ENCODE measurements at regions not wholly inside any gene's neighbourhood (a gene's known extent, or its start where the extent isn't known, plus 50 kb on each side); places are given as distances from the start of the nearest gene placed in this dataset.
"Not testable (repeated sequence)": the region's sequence is repeated elsewhere in the genome, so short reads cannot be mapped to it uniquely, and the experiment has no call there.

GRCh38 chr2:208726242-208726641 is 319.6 kb downstream of the PTH2R start:
- no peak for TF ChIP-seq CTCF (IDR thresholded peaks at IDR 0.05; ENCODE audit: low read depth, low read length)
- DNase-seq (ENCODE audit: extremely low read depth, low read depth): no peak

- not testable (repeated sequence) for DNase-seq (ENCODE audit: extremely low read depth, low read depth)
These were observed 345.2 kb downstream of the PTH2R start for GRCh38 chr2:208751663-208752415.

DNA sequence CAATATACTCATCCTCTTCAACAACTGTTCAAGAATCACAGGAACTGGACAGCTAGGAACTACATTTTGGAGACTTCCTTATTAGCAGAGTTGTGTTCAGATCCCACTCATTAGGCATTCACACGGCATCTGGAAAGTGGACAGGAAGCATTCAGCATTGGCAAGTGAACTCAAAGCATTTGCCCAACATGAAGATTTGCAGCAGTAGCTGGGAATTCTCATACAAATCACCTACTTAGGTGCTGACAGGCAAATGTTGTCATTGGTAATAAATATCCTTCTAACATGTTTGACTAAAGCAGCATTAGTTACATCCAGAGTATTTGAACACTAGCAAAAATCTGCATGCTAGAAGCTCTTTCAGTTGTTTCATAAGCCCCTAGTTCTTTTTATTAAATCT is 350.8 kb downstream of the PTH2R start:
- no peak for TF ChIP-seq CTCF (IDR thresholded peaks at IDR 0.05; ENCODE audit: low read depth, low read length)
- no peak for DNase-seq (ENCODE audit: extremely low read depth, low read depth)

GRCh38 chr2:208773074-208773473 is 366.5 kb downstream of the PTH2R start:
- DNase-seq (ENCODE audit: extremely low read depth, low read depth): not testable (repeated sequence)

DNA sequence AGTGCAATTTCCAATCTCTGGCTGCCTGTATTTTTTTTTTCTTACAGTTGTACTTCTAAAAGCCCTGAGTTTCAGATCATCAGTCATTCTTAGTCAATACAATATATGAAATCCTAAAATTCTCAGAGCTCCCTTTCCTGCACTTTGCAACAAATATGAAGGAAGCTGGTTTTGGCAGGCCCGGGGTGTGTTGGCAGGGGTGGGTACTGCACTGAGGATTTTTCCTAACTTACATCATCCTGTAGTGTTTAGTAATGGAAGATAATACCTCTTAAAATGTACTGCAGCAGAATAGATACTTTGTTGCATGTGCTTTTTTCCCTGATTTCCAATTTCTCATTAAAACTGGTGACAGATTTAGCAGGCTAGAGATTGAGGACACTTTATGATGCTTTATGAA is 374.6 kb downstream of the PTH2R start:
- no peak for TF ChIP-seq CTCF (IDR thresholded peaks at IDR 0.05; ENCODE audit: low read depth, low read length)
- no peak for DNase-seq (ENCODE audit: extremely low read depth, low read depth)

GRCh38 chr2:208782097-208782496 is 375.5 kb downstream of the PTH2R start:
- no peak for TF ChIP-seq CTCF (IDR thresholded peaks at IDR 0.05; ENCODE audit: low read depth, low read length)
- DNase-seq (ENCODE audit: extremely low read depth, low read depth): no peak

DNA sequence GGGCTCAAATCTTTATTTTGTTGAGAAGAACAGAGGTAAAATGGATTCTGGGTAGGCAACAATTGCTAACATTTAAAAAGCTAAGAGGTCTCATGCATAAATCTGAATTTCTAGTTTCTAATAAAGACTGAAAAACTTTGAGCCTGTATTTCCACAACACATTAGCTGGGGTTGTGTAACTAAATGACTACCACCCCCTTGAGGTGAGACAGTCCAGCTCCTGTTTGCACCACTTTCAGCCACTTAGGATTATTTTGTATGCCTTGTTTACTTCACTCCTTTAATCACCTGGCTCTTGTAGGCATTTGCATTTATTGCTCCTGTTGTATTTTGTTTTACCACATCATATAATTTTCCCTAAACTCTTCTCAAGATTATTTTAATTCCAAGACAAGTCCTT is 376.6 kb downstream of the PTH2R start:
- TF ChIP-seq CTCF (IDR thresholded peaks at IDR 0.05; ENCODE audit: low read depth, low read length): no peak
- DNase-seq (ENCODE audit: extremely low read depth, low read depth): no peak

- not testable (repeated sequence) for DNase-seq (ENCODE audit: extremely low read depth, low read depth)
These were observed 378.2 kb downstream of the PTH2R start for GRCh38 chr2:208784774-208785173.

DNA sequence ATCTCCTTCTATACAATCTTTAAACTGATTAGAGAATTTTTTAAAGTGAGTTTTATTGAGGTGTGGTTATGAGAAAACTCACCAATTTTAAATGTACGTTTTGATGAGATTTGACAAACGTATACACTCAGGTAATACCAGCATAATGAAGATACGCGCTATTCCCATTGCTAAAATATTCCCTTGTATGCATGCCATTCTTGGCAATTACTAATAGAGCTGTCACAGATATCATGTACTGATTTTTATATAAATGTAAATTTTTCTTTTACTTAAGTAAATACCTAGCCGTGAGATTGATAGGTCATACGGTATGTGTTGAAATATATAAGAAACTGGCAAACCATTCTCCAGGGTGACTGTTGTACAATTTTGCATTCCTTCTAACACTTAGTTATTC is 384.7 kb downstream of the PTH2R start:
- DNase-seq (ENCODE audit: extremely low read depth, low read depth): no peak
- TF ChIP-seq CTCF (IDR thresholded peaks at IDR 0.05; ENCODE audit: low read depth, low read length): no peak

Measured in AG09319 (cell line).